Fibroblast of the aortic adventitia (primary cell): ENCODE measurements at regions not wholly inside any gene's neighbourhood (a gene's known extent, or its start where the extent isn't known, plus 50 kb on each side); places are given as distances from the start of the nearest gene placed in this dataset.

Experiments
- DNase-seq: peaks from one replicate; pipeline ENCODE4 v3.0.0-alpha.2; 2010; ENCODE audit warnings: low read depth
- H3K4me3 ChIP-seq: 2 replicates; pipeline ENCODE4 v1.5.1; 2011; ENCODE audit warnings: low read depth, mild to moderate bottlenecking, control low read depth, low read length, moderate library complexity
- CTCF ChIP-seq: IDR thresholded peaks from 2 replicates; pipeline ENCODE4 v1.5.1; 2011; ENCODE audit warnings: mild to moderate bottlenecking, low read length, control low read depth, inconsistent platforms; ENCODE audit not compliant: insufficient read depth

GRCh38 chr11:36878737-36879136, 280.7 kb upstream of the RAG2 start:
- no peak for DNase-seq
- TF ChIP-seq CTCF: no peak
- no peak overlapping the region for H3K4me3 ChIP-seq

- no peak for DNase-seq
- no peak overlapping the region for H3K4me3 ChIP-seq
- no peak for TF ChIP-seq CTCF
Observed at GRCh38 chr11:36877149-36877548, 279.1 kb upstream of the RAG2 start.

- no peak overlapping the region for H3K4me3 ChIP-seq
- no peak for DNase-seq
- TF ChIP-seq CTCF: no peak
Observed at GRCh38 chr11:36876266-36876665, 278.2 kb upstream of the RAG2 start.

GRCh38 chr11:36874291-36874690, 276.3 kb upstream of the RAG2 start:
- H3K4me3 ChIP-seq: no peak overlapping the region
- no peak for DNase-seq
- TF ChIP-seq CTCF: no peak

GRCh38 chr11:36870361-36870760, 272.3 kb upstream of the RAG2 start:
- H3K4me3 ChIP-seq: no peak overlapping the region
- no peak for DNase-seq
- TF ChIP-seq CTCF: no peak

- H3K4me3 ChIP-seq: no peak overlapping the region
- no peak for DNase-seq
- TF ChIP-seq CTCF: no peak
Observed at GRCh38 chr11:36868380-36868779, 270.3 kb upstream of the RAG2 start.

- no peak overlapping the region for H3K4me3 ChIP-seq
- no peak for TF ChIP-seq CTCF
- no peak for DNase-seq
Observed at GRCh38 chr11:36865846-36866245, 267.8 kb upstream of the RAG2 start.
